Body of pancreas (tissue), 4 donors: ENCODE measurements at regions not wholly inside any gene's neighbourhood (a gene's known extent, or its start where the extent isn't known, plus 50 kb on each side); places are given as distances from the start of the nearest gene placed in this dataset.

ENCODE experiments used
- CTCF ChIP-seq, 7 experiments: fragments of 450-650 bp in 4 of 7; fragments of 200-600 bp in 3 of 7; sonication (generic) in 3 of 7; IDR thresholded peaks; one replicate each; pipeline ENCODE4 v1.5.1; 2016 to 2019; ENCODE audit warnings: antibody characterized with exemption in 7 of 7
- POLR2A ChIP-seq, 3 donors: fragments of 450-650 bp; IDR thresholded peaks; one replicate each; pipeline ENCODE4 v1.6.1; 2016; ENCODE audit warnings: antibody characterized with exemption in 3 of 3, mild to moderate bottlenecking in 2 of 3

DNA sequence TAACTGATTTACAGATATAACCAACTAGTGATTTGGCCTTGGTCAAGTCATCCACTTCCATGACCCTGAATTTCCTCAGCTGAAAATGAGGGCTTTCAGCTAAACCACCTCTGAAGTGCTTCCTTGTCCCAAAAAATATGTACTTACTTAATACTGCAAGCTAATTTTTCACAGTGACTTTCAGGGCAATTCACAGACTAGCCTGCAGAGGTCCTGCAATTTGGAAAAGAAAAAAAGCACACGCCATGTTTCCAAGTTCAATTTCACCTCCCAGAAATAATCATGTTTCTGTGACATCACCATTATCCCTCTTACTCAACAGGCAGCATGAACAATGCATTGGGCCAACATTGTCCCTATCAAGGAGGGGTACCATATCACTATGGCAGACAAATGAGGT, 218.2 kb downstream of the SHOX2 start:
- no peak for TF ChIP-seq CTCF (IDR thresholded peaks at IDR 0.05)
- no peak for TF ChIP-seq POLR2A (IDR thresholded peaks at IDR 0.05)
